HG02870 (cell line): ENCODE measurements at regions not wholly inside any gene's neighbourhood (a gene's known extent, or its start where the extent isn't known, plus 50 kb on each side); places are given as distances from the start of the nearest gene placed in this dataset.

ENCODE experiments used
- ATAC-seq: cut with Tn5 transposase; IDR thresholded peaks from one replicate; pipeline ENCODE4 v1.9.1; 2021; ENCODE audit warnings: mild to moderate bottlenecking, moderate library complexity; ENCODE audit not compliant: unreplicated experiment

- no peak for ATAC-seq
Observed at GRCh38 chr11:10619131-10619680, 50.7 kb upstream of the LYVE1 start.

GRCh38 chr11:10618490-10618889, 50.0 kb upstream of the LYVE1 start:
- no peak for ATAC-seq
